GM04503 (cell line): ENCODE measurements at regions not wholly inside any gene's neighbourhood (a gene's known extent, or its start where the extent isn't known, plus 50 kb on each side); places are given as distances from the start of the nearest gene placed in this dataset.
"Not testable (repeated sequence)": the region's sequence is repeated elsewhere in the genome, so short reads cannot be mapped to it uniquely, and the experiment has no call there.

Source experiments
- DNase-seq: peaks from one replicate; pipeline ENCODE4 v3.0.0-alpha.2; 2012; ENCODE audit warnings: low read depth

DNA sequence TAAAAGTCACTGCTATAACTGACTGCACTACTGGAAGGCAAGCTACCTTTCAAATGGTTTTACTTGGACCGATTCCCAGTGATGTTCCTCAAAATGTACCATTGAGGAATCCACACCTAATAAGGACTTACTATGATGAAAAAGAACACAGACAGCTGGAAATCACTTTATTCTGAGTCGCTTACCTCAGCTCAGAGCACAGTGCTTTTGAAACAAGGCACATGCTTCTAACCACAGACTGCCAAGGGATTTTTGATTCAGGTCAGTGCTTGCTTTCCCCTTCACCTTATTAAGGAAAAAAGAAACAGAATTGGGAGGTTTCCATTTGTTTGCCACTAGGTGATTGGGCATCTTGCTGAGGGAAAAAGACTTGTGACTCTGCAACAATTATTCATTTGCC is 707.5 kb upstream of the FSHR start:
- no peak for DNase-seq

DNA sequence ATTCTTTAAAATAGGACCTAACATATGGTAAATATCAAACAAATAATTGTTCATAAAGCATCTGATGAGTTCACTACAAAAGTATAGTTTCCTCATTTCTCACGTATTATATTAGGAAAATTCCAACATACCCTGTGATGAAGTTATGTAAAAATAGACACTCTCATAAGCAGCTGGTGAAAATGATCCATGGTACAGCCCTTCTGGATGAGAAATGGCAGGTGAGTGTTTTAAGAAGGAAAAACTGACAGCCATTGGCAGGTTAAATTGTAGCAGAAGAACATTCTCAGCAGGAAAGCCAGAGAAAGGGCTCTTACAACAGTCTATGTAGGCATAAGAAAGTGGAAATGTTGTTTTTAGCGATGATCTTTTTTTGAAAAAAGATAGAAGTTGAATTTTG is 706.5 kb upstream of the FSHR start:
- DNase-seq: no peak

DNA sequence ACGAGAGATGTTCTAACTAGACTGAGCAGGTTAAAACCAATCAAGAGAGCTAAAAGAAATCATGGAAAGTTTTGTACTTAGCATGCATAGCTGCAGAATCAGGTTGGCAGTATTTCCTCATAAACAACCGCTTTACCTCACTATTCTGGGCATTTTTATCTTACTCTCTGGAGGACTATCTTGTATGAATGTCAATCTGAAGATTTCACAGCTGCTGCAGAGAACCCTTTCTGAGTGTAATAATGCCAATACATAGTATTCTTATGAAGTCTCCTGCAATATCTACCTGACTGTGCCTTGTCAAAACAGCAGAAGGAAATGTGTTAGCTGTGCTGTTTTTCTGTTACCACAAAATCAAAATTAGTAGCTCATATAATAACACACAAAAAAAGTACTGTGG is 705.9 kb upstream of the FSHR start:
- DNase-seq: no peak

DNA sequence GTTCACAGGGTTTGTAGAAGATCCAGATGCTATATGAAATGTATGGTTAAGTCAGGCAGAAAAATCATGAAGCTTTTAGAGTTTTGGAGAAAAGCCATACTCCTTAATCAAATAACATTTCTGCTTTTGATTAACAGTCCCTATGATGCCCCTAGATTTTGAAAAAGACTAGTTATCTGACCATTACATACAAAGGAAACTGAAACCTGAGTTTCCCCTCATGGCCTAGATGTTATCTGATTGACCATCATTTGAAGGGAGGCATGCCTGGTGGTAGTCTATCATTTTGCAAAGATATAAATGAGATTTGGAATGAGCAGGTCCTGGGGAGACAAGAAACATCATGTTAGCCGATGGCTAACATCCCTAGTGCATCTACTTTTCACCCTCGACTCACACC is 704.3 kb upstream of the FSHR start:
- no peak for DNase-seq

GRCh38 chr2:49858113-49858490 is 703.8 kb upstream of the FSHR start:
- no peak for DNase-seq

DNA sequence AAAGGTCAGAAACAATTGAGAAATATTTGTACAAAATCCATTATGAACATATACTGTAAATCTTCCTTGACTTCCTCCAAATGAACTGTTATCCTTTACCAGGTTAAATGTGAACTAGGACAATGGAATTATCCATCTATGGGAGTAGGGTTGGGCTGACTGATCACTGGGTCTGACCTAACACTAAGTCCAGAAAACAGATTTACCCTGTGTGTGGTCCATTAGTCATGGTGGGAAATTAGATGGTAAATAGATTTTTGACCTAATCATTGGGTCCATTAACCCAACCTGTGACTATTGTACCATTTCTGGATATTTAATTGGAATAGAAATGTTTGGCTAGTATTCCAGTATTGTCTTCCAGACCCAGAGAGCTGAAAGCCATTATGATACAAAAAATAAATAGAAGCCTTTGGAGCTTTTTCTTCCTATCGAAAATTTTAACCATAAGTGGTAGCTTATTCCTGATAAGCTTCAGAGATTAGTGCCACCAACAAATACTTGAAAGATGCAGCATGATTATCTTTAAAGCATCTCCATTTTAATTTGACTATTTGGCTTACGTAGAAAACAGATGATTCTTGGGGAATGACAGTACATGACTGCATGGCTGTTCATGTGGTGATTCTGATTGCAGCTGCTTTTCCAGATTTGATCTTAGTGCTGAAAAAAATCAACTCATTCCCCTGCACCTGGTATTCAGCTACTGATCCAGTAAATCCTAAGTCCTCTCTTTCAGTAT is 703.2 kb upstream of the FSHR start:
- no peak for DNase-seq

GRCh38 chr2:49845671-49846070 is 691.4 kb upstream of the FSHR start:
- no peak for DNase-seq

DNA sequence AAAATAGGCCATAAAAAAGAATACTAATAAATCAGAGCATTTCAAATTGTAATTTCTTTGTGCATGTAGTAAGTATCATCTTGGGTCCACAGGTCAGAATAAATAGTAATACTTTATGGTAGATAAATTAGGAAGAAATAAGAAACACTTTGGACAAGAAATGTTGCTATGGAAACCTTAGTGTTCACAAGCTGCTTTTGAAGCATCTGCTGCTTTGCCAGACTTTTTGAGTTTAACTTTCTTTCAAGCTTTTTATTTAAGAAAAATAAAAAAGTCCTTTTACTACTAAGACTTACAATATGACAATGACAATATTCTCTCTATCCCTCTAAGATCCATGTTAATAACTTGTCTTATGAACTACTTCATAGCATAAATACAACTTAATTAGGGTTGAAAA is 690.7 kb upstream of the FSHR start:
- no peak for DNase-seq

GRCh38 chr2:49844113-49844512 is 689.8 kb upstream of the FSHR start:
- DNase-seq: not testable (repeated sequence)

DNA sequence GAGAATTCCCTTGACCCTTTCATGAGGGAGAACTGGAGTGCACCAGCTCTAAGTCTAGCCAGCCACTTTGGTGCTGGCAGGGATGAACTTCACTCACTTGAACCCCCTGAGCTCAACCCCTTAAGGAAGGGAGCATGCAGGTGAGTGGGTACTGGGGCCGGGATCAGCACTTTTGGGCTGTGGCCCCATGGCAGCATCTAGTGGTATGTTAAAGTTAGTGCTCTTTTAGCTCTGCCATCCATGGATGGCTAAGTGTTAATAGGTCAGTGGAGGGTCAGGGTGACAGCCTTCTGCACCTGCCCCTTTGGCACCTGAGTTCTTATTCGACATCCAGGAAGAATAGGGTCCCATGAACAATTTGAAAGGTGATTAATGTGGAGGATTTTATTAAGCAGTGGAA is 689.0 kb upstream of the FSHR start:
- DNase-seq: no peak

DNA sequence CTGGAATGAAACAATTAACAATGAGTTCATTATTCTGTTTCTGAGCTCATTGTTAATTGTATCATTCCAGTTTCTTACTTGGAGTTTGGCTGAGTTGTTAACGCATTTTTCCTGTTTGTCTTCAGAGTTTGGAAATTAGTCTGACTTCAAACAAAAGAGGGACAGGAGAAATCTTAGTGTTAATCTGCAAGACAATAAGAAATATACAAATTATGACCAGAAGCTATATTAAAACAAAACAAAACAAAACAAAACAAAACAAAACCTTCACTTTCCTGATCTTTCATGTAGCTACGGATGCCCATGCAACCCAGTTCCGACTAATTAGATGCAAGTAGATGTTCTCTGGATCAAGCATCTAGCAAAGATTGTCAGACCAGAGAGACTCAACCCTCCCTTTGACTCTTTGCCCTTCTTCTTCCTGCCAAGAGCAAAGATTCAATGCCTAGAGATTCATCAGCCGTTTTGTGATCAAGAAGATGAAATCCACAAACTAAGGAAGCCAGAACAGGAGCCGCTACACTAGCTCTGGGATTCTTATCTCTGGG is 686.2 kb upstream of the FSHR start:
- DNase-seq: no peak

DNA sequence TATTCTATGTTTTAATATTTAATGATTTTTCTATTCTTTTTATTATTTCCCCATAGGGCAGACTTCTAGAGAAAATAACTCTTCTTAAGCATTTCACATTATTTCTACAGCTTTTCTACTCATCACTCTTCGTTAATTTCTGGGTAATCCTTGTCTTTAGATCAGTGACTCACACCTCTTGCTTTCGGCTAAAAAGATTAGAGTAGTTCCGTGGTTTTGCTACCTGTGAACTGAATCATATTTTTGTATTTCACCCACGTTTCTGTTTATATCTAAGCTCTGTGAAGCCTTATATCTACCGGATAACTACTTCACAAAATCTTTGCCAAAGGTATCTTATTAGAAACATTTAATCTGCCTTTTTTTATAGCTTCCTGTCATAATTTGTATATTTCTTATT is 685.5 kb upstream of the FSHR start:
- no peak for DNase-seq

DNA sequence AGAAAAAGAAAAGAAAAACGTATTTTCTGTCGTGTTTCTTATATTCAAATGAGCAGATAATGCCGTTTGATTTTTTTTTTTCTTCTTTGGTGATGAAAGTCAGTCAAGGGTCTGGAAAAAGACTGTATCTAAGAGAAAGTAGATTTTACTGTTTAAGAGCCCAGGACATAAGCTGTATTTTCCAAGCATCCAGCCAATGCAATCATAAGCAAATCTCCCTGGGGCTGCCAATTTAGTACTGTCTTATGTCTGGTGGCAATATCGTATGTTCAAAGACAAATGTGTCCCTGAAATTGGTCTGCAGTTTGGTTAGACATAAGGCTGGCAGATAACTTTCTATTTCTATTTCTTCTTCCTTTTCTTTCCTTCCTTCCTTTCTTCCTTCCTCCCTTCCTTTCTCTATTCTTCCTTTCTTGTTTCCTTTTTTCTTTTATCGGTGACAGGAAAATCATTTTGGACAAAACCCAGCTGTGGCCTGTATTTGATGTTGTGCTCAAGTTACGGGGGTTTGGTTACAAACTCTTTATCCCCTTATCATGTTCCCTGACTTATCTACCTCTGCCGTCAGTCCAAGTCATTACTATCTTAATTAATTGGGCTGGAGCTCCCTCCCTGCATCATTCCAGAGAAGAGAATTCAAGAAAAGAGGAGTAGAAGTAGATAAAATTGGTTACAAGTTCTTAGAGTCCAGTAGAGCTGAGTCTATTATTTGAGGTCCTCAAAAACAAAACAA is 683.4 kb upstream of the FSHR start:
- DNase-seq: no peak

DNA sequence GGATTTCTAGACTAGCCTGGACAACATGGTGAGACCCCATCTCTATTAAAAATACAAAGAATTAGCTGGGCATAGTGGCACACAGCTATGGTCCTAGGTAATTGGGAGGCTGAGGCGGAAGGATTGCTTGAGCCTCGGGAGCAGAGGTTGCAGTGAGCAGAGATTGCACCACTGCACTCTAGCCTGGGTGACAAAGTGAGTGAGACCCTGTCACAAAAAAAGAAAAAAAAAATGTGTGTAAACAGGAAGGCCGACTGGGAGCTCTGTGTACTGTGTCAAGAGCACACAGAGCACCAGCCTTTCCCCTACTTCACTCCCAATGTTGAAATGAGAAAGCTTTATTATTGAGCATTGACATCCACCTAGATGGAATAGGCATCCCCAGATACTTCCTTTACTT is 681.7 kb upstream of the FSHR start:
- DNase-seq: no peak

DNA sequence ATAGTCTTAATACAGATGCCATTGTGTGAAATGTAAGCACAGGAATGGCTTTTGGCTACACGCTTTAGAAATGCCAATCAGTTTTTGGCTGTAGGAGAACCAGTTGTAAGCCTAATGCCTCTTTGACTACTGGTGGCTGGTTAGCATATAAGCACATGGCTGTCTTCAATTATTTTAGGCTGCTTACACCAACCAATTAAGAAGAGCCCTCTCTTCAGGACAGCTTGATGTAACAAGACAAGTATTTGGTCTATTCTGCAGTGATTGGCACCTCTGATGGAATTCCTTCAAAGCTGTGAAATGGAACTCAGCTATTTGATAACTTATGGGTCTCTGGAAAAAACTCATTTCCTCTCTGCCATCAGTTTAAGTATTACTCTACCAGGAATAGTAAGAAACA is 680.1 kb upstream of the FSHR start:
- DNase-seq: no peak

DNA sequence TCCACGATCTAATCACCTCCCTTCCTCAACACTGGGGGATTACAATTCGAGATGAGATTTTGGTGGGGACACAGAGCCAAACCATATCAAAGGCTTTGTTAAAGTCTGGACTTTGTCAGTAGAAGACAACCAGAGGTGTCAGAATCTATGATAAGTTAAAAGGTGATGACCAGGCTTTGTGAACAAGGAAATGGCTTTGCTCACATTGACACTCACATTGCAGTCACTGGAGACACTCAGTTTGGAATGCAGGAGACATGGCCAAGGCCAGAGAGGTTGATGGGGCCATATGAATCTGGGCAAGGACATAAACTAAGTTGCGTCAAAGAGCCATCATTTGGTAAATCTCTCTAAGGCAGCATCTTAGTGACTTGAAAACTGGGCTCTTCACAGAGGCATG is 678.2 kb upstream of the FSHR start:
- DNase-seq: no peak

DNA sequence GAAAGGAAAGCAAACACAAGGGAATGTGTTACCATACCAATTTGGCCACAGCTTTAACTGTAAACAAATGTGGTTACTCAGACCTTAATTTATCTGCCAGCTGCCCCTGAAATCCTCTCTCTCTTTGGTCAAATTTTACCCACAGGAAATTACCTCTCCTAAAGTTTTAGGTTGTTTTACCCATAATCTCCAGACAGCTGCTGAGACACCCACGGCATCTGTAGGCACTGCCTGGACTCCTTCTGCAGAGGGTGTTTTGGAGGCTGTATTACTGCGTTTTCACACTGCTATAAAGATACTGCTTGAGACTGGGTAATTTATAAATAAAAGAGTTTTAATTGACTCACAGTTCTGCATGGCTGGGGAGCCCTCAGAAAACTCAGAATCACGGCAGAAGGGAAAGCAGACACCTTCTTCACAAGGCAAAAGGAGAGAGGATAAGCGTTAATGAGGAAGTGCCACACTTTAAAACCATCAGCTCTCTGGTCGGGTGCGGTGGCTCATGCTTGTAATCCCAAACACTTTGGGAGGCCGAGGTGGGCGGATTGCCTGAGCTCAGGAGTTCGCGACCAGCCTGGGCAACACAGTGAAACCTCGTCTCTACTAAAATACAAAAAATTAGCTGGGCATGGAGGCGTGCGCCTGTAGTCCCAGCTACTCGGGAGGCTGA is 677.5 kb upstream of the FSHR start:
- no peak for DNase-seq

DNA sequence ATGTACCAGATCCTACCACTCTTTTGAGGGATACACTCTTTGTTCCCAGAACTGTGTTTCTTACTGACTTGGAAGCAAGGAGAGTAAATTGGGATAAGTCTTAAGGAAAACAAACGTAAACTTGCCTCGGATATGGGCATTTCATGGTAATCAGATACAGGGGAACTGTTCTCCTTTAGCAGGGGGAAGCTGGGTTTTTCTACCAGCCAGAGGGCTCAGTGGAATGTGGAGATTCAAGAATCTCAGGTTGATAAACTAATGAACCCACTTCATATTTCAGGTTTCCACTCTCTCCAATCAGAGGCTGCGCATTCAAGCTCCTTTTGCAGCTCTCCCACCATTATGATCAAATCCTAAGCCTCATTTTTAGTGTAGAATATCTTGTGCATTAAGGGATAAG is 676.5 kb upstream of the FSHR start:
- DNase-seq: no peak

GRCh38 chr2:49827366-49827765 is 673.1 kb upstream of the FSHR start:
- no peak for DNase-seq

- no peak for DNase-seq
Observed at GRCh38 chr2:49813208-49813607, 658.9 kb upstream of the FSHR start.

GRCh38 chr2:49812730-49813129 is 658.4 kb upstream of the FSHR start:
- no peak for DNase-seq

GRCh38 chr2:49811502-49811901 is 657.2 kb upstream of the FSHR start:
- DNase-seq: no peak

GRCh38 chr2:49807689-49808088 is 653.4 kb upstream of the FSHR start:
- DNase-seq: no peak
